LoVo (cell line): ENCODE measurements at regions not wholly inside any gene's neighbourhood (a gene's known extent, or its start where the extent isn't known, plus 50 kb on each side); places are given as distances from the start of the nearest gene placed in this dataset.

Source experiments
- DNase-seq: peaks from one replicate; pipeline ENCODE4 v3.0.0-alpha.2; 2016; ENCODE audit warnings: low spot score

DNA sequence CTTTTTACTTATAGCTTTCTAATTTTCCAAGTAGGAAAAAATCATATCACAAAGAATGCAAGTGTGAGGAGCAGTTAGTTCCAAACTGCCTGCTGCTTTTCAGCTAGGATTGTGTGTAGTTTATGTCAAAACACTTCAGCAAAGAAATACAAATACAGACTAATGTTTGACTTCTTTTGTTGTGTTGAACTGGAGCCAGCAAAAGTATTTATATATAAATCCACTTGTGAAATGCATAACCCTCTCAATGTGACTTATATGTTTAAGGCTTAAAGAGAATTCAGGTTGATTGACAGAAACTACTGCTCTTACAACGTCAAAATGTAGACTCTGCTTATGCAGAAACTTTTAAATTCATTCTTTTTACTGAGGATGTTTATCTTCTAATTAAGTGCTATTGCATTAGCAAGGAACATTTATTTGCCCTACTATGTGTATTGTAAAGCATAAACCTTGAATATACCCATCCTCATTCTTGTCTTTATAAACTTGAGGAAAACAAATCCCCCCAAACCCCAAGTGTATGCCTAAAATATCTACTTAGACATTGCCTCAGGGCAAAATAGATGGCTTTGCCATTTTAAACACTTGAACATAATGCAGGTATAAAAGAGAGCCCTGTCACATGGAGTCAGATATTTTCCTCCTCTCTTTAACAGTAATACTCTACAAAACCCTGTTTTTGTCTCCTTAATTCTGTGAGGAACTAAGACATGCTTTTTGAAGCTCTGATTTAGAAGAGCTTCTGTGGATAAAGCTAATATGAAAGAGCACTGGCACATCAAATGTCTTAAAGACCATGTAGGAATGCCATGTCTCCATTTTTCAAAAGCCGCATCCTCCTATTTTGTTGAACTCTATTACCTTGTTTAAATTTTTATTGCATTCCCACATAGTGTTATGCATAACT is 302.8 kb upstream of the TBC1D5 start:
- DNase-seq, result no peak

- no peak for DNase-seq
These were observed 301.8 kb upstream of the TBC1D5 start for GRCh38 chr3:18044191-18044590.

- DNase-seq, result no peak
These were observed 294.0 kb upstream of the TBC1D5 start for GRCh38 chr3:18036450-18036815.

GRCh38 chr3:18035641-18036449 is 293.4 kb upstream of the TBC1D5 start:
- DNase-seq, result no peak

- no peak for DNase-seq
These were observed 291.2 kb upstream of the TBC1D5 start for GRCh38 chr3:18033581-18034108.

GRCh38 chr3:18030371-18030870 is 288.0 kb upstream of the TBC1D5 start:
- DNase-seq, result no peak

DNA sequence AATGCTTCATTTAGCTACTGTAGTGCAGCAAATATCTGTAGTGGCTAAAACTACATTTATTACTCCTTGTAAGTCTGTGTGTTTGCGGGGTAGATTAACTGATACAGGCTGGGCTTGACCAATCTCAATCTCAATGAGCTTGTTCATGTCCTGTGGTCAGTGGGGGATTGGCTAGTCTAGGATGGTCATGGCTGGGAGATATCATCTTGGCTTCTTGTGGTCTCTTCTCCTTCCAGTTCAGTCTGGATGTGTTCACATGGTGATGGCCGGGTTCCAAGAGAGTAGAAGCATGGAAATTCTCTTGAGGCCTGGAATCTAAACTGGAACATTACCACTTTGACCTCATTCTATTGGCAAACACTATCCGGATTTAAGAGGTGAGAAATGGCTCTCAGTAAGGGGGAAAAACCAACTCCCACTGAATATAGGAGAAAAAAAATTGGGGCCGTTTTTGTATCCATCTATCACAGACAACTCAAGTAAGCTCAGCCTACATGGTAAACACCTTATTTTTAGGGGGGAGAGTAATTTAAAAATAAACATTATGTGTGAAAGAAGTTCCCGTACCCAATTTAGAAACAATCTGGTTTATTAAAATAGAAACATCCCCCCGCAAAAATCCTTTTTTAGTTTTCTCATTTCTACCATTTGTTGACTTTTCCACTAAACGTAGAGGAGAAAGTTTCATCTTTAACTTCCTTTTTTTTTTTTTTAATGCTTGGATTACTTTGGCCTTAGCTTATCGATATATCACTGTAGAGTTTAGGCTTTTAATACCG is 284.9 kb upstream of the TBC1D5 start:
- no peak for DNase-seq

DNA sequence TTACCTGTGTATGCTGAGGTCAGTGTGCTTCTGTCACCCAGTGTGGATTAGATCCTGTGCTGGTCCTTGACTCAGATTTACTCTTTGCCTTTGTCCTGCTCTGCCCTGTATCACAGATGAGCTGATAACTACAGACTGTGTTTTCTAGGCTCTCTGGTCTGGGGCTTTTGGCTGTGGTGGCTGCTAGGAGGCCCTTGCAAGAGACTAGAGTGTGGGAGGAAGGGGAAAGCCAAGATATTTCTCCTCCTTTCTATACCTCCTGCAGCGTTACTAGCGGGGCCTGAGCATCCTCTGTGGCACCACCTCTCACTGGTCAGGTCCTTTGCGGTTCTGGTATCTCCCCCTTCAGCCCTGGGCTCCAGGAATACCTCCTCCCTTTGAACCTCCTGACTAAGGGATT is 282.3 kb upstream of the TBC1D5 start:
- no peak for DNase-seq

- DNase-seq, result no peak
These were observed 276.7 kb upstream of the TBC1D5 start for GRCh38 chr3:18019161-18019495.

DNA sequence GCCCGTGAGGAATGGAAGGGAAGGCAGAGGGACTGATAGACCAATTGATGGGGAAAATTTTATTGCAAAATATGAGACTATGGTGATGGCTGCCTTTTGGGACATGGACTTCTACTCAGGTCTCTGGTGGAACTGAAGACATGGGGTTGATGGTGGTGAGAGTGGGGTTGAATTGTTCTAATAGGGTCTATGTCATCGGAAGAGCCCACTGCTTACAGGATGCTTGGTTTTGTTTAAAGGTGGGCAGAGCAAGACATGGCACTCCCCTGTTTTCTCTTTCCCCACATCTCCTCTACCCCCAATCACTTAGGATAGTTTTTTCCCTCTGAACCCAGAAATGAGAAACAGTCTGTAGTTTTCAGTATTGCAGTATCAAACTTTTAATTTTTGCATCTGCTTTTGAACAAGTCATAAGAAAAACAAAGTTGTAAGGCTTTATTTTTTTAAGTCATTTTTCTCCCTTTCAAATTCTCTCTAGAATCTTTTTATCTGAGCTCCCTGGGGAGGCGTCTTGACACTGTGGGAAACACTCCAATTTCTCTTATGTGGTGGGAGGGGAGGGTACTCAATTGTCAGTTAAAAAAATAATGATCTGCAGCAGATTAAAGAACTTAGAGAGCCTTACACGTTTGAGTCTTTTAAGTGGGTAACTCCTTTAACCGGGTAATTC is 276.2 kb upstream of the TBC1D5 start:
- DNase-seq, result no peak

DNA sequence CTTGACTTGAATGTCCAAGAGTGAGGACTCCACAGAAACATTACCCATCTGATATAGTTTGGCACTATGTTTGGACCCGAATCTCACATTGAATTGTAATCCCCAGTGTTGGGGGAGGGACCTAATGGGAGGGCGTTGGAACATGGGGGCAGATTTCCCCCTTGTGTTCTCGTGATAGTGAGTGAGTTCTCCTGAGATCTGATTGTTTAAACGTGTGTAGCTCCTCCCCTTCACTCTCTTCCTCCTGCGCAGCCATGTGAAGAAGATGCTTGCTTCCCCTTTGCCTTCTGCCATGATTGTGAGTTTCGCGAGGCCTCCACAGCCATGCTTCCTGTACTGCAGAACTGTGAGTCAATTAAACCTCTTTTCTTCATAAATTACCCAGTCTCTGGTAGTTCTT is 273.9 kb upstream of the TBC1D5 start:
- DNase-seq, result no peak

- no peak for DNase-seq
These were observed 270.5 kb upstream of the TBC1D5 start for GRCh38 chr3:18012933-18013332.

- DNase-seq, result no peak
These were observed 270.0 kb upstream of the TBC1D5 start for GRCh38 chr3:18012436-18012835.

DNA sequence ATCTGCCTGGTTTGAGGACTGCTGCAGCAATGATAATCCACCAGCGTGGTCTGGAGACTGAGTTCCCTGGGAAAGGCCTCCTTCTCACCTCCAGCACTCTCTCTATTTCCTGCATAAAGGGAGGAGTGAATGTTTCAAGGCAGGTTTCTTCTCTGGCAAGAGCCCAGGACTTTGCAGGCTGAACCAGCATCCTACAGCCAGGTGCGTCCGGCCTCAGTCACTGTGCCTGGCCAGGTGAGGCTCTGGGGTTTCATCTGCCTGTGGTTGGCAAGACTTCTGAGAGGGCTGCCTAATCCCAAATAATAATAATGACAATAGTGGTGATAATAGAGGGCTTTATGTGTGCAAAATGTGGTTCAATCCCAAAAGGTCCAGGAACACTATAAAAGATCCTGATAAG is 269.0 kb upstream of the TBC1D5 start:
- DNase-seq, result no peak

DNA sequence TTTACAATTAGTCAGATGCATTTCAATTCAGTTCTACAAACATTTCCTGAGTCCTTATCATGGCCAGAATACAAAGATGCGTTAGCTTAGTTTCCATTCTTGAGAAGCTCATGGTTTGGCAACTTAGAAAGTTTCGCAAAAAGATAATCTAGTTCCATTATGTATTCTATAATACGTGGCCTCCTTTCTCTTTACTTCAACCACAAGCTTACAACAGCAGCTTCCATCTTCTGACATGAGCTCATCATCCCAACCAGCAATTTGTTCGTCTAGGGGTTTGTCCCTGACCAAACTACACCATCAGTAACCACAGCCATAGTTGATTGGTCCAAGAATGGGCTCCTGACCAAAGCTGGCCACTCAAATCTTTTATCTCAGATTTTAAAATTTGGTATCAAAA is 267.6 kb upstream of the TBC1D5 start:
- DNase-seq, result no peak

DNA sequence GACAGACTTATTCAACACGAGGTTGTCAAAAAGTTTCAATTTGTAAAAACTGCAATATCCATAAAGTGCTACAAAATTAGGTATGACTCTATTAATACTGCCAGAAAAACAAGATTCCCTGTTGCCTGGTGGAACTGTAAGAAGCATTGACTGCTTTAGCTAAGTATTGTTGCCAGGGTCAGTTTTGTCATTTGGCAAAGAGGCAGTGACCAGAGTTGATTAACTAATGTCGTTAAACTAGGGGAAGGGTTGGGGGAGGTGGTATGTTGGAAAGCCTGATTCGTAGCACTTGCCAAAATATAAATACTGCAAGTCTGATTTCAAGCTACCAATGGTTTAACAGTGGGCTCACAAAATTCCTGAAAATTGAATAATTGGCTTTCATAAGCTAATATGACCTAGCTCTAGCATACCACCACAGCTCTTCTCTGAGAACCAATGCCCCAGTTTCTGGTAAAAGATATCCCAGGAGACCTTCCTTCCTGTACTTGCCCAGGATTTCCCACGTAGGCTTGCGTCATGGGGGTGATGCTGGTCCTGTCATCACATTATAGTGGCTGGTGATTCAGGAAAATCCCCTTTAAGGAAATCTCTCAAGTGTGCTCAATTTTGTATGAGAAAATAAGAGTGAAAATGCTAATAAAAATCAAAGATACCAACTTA is 266.4 kb upstream of the TBC1D5 start:
- DNase-seq, result no peak

- no peak for DNase-seq
These were observed 265.5 kb upstream of the TBC1D5 start for GRCh38 chr3:18007980-18008379.

- no peak for DNase-seq
These were observed 253.3 kb upstream of the TBC1D5 start for GRCh38 chr3:17995769-17996168.

DNA sequence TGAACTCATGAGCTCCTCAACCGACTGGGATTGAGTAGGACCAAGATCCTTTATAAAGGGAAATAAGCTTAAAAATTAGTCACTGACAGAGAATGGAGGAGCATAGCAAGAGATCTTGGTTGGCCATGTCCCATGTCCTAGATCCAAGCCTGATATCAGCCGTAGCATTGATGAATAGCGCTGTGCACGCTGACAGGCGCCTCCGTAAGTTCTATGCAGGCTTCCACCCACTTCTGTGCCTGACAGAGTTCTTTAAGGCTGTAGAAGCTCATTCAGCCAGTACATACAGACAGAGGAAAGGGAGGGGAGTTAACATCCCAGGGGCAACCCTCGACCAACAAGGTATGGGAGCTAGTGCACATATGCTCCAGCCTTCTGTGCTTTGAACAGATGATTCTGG is 251.7 kb upstream of the TBC1D5 start:
- DNase-seq, result no peak

DNA sequence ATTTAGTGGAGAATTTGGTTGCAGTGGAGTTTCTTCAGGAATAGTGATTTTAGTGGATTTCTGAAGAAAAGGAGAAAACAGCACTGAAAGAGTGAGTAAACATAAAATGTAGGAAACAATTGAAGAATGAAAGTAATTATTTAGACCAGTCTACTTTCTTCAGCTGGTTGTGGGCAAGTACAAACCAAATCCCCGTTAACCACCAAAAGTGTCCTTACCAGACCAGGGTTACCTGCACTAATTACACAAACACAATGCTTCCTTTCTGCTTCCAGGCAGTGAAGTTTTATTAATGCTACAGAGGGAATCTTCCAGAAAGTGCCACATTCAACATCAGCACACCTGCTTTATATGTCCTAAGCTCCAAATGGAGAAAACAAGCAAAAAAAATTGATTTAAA is 248.0 kb upstream of the TBC1D5 start:
- no peak for DNase-seq

GRCh38 chr3:17986348-17986816 is 244.0 kb upstream of the TBC1D5 start:
- no peak for DNase-seq
